ENCODE measurements at regions not wholly inside any gene's neighbourhood (a gene's known extent, or its start where the extent isn't known, plus 50 kb on each side); places are given as distances from the start of the nearest gene placed in this dataset.

- DNase-seq, result no peak
Measured at GRCh38 chr7:118298771-118299170, 74.3 kb downstream of the ANKRD7 start.

GRCh38 chr7:118300177-118300576, 75.7 kb downstream of the ANKRD7 start:
- DNase-seq, result no peak

- no peak for DNase-seq
Measured at GRCh38 chr7:118304100-118304499, 79.6 kb downstream of the ANKRD7 start.

- no peak for DNase-seq
Measured at GRCh38 chr7:118305671-118306070, 81.2 kb downstream of the ANKRD7 start.

GRCh38 chr7:118306771-118307170, 82.3 kb downstream of the ANKRD7 start:
- DNase-seq, result no peak

- DNase-seq, result peak in 1 of 5 experiments; percentile 54
Measured at GRCh38 chr7:118311121-118311836, 86.8 kb downstream of the ANKRD7 start.

- peak in 1 of 5 experiments; percentile 2 for DNase-seq
Measured at GRCh38 chr7:118312051-118312450, 87.5 kb downstream of the ANKRD7 start.

GRCh38 chr7:118312966-118313365, 88.5 kb downstream of the ANKRD7 start:
- DNase-seq, result peak in 1 of 5 experiments; percentile 57

- DNase-seq, result no peak
Measured at GRCh38 chr7:118324790-118325449, 100.4 kb downstream of the ANKRD7 start.

- no peak for DNase-seq
Measured at GRCh38 chr7:118325450-118325808, 100.9 kb downstream of the ANKRD7 start.

- no peak for DNase-seq
Measured at GRCh38 chr7:118327174-118327573, 102.7 kb downstream of the ANKRD7 start.

GRCh38 chr7:118328505-118329211, 104.2 kb downstream of the ANKRD7 start:
- no peak for DNase-seq

GRCh38 chr7:118330388-118330787, 105.9 kb downstream of the ANKRD7 start:
- DNase-seq, result no peak

- no peak for DNase-seq
Measured at GRCh38 chr7:118346748-118347147, 122.2 kb downstream of the ANKRD7 start.

- DNase-seq, result no peak
Measured at GRCh38 chr7:118349604-118350003, 125.1 kb downstream of the ANKRD7 start.

GRCh38 chr7:118350260-118350659, 125.8 kb downstream of the ANKRD7 start:
- no peak for DNase-seq

GRCh38 chr7:118352867-118353453, 128.5 kb downstream of the ANKRD7 start:
- DNase-seq, result peak in 1 of 5 experiments; percentile 13

- DNase-seq, result no peak
Measured at GRCh38 chr7:118366363-118366762, 141.9 kb downstream of the ANKRD7 start.

- DNase-seq, result no peak
Measured at GRCh38 chr7:118368958-118369357, 144.5 kb downstream of the ANKRD7 start.

- DNase-seq, result no peak
Measured at GRCh38 chr7:118369987-118370386, 145.5 kb downstream of the ANKRD7 start.

- peak in 1 of 5 experiments; percentile 63 for DNase-seq
Measured at GRCh38 chr7:118372530-118372929, 148.0 kb downstream of the ANKRD7 start.

GRCh38 chr7:118389629-118390028, 165.1 kb downstream of the ANKRD7 start:
- no peak for DNase-seq

- DNase-seq, result no peak
Measured at GRCh38 chr7:118404211-118404610, 179.7 kb downstream of the ANKRD7 start.
